SK-N-MC (cell line): ENCODE measurements at regions not wholly inside any gene's neighbourhood (a gene's known extent, or its start where the extent isn't known, plus 50 kb on each side); places are given as distances from the start of the nearest gene placed in this dataset.

Experiments used
- DNase-seq: peaks from one replicate; pipeline ENCODE4 v3.0.0-alpha.2; 2011; ENCODE audit warnings: low read depth, low spot score
- H3K27ac ChIP-seq: fragments of 200-600 bp; sonication (generic); 2 replicates; pipeline ENCODE4 v1.5.1; 2016; ENCODE audit warnings: mixed run types
- H3K36me3 ChIP-seq: fragments of 200-600 bp; sonication (generic); 2 replicates; pipeline ENCODE4 v1.6.1; 2017; ENCODE audit warnings: antibody characterized with exemption, low read length, mixed read lengths; ENCODE audit not compliant: insufficient read depth
- H3K4me3 ChIP-seq: fragments of 200-600 bp; sonication (generic); 2 replicates; pipeline ENCODE4 v1.5.1; 2016
- H3K9ac ChIP-seq: fragments of 200-600 bp; sonication (generic); 2 replicates; pipeline ENCODE4 v1.8.0; 2017; ENCODE audit warnings: mixed run types, mixed read lengths; ENCODE audit not compliant: insufficient read length
- H3K9me3 ChIP-seq: fragments of 200-600 bp; sonication (generic); 2 replicates; pipeline ENCODE4 v1.6.1; 2017; ENCODE audit warnings: low read depth, mild to moderate bottlenecking, antibody characterized with exemption, low read length, moderate library complexity, mixed read lengths
- EZH2 ChIP-seq: fragments of 200-600 bp; sonication (generic); IDR thresholded peaks from one replicate; pipeline ENCODE4 v1.6.1; 2017; ENCODE audit warnings: antibody characterized with exemption
- FOXP2 ChIP-seq: optimal IDR thresholded peaks from 2 replicates; pipeline ENCODE3; 2011; ENCODE audit warnings: mild to moderate bottlenecking, moderate library complexity; ENCODE audit not compliant: insufficient read depth; ENCODE audit errors: extremely low read length, control extremely low read depth
- POLR2AphosphoS5 ChIP-seq: IDR thresholded peaks from 2 replicates; pipeline ENCODE4 v1.6.1; 2012; ENCODE audit warnings: mild to moderate bottlenecking, low read depth, low read length, borderline replicate concordance

- no peak overlapping the region for H3K9ac ChIP-seq
- no peak for DNase-seq
- H3K4me3 ChIP-seq: no peak overlapping the region
- no peak for TF ChIP-seq FOXP2
- no peak for TF ChIP-seq EZH2
- no peak for TF ChIP-seq POLR2AphosphoS5
- no peak overlapping the region for H3K27ac ChIP-seq
- no peaks in the 10 kb centered on the region for H3K9me3 ChIP-seq
- no peaks in the 10 kb centered on the region for H3K36me3 ChIP-seq
Observed at GRCh38 chr5:92390657-92391056, 1007.5 kb upstream of the ARRDC3 start.

- Histone ChIP-seq H3K9me3 (no peaks in the 10 kb centered on the region; the same call in 1 of the 2 replicates), H3K36me3 (peaks cover 5% of the 10 kb centered on the region; the same call in 1 of the 2 replicates), H3K9ac (no peak overlapping the region), H3K4me3 (no peak overlapping the region; the same call in 1 of the 2 replicates), H3K27ac (peak overlapping the region; percentile 44; the same call in 1 of the 2 replicates)
- no peak for TF ChIP-seq POLR2AphosphoS5
- TF ChIP-seq FOXP2: no peak
- no peak for TF ChIP-seq EZH2
- DNase-seq: no peak
Observed at GRCh38 chr5:92380069-92380770, 997.1 kb upstream of the ARRDC3 start.

GRCh38 chr5:92378966-92379611 lies 996.0 kb upstream of the ARRDC3 start:
- no peaks in the 10 kb centered on the region; the same call in 1 of the 2 replicates for H3K9me3 ChIP-seq
- peaks cover 5% of the 10 kb centered on the region; the same call in 1 of the 2 replicates for H3K36me3 ChIP-seq
- H3K4me3 ChIP-seq: no peak overlapping the region
- no peak overlapping the region for H3K9ac ChIP-seq
- TF ChIP-seq POLR2AphosphoS5 (no peak), EZH2 (no peak), FOXP2 (no peak)
- H3K27ac ChIP-seq: peak overlapping the region; percentile 44; the same call in 1 of the 2 replicates
- DNase-seq: no peak

GRCh38 chr5:92374859-92375258 lies 991.7 kb upstream of the ARRDC3 start:
- no peak for DNase-seq
- Histone ChIP-seq H3K4me3 (no peak overlapping the region), H3K9ac (no peak overlapping the region), H3K27ac (no peak overlapping the region), H3K36me3 (no peaks in the 10 kb centered on the region), H3K9me3 (no peaks in the 10 kb centered on the region)
- no peak for TF ChIP-seq FOXP2

- TF ChIP-seq EZH2 (no peak), FOXP2 (no peak), POLR2AphosphoS5 (no peak)
- H3K9ac ChIP-seq: no peak overlapping the region
- no peak for DNase-seq
Observed at GRCh38 chr5:92372766-92373165, 989.6 kb upstream of the ARRDC3 start.

GRCh38 chr5:92371889-92372235 lies 988.7 kb upstream of the ARRDC3 start:
- no peak for TF ChIP-seq EZH2
- TF ChIP-seq FOXP2: no peak
- no peak for TF ChIP-seq POLR2AphosphoS5
- H3K4me3 ChIP-seq: no peak overlapping the region
- H3K36me3 ChIP-seq: no peaks in the 10 kb centered on the region
- no peak overlapping the region for H3K9ac ChIP-seq
- no peak for DNase-seq
- no peak overlapping the region for H3K27ac ChIP-seq
- no peaks in the 10 kb centered on the region for H3K9me3 ChIP-seq

More at GRCh38 chr5:92372766-92373165, 989.6 kb upstream of the ARRDC3 start:
- no peaks in the 10 kb centered on the region for H3K36me3 ChIP-seq
- H3K27ac ChIP-seq: no peak overlapping the region
- no peak overlapping the region for H3K4me3 ChIP-seq
- no peaks in the 10 kb centered on the region for H3K9me3 ChIP-seq

GRCh38 chr5:92371171-92371888 lies 988.2 kb upstream of the ARRDC3 start:
- no peak for DNase-seq
- TF ChIP-seq FOXP2 (no peak), POLR2AphosphoS5 (no peak), EZH2 (no peak)
- H3K27ac ChIP-seq: no peak overlapping the region

GRCh38 chr5:92370032-92370431 lies 986.9 kb upstream of the ARRDC3 start:
- DNase-seq: no peak
- no peak for TF ChIP-seq EZH2
- TF ChIP-seq POLR2AphosphoS5: no peak
- TF ChIP-seq FOXP2: no peak
- no peak overlapping the region for H3K27ac ChIP-seq
- no peak overlapping the region for H3K4me3 ChIP-seq
- H3K9me3 ChIP-seq: no peaks in the 10 kb centered on the region; the same call in 1 of the 2 replicates
- H3K36me3 ChIP-seq: no peaks in the 10 kb centered on the region
- no peak overlapping the region for H3K9ac ChIP-seq

More at GRCh38 chr5:92371171-92371888, 988.2 kb upstream of the ARRDC3 start:
- Histone ChIP-seq H3K36me3 (no peaks in the 10 kb centered on the region), H3K4me3 (no peak overlapping the region), H3K9ac (no peak overlapping the region), H3K9me3 (no peaks in the 10 kb centered on the region)
